Small intestine (tissue), 7 donors: ENCODE measurements at regions not wholly inside any gene's neighbourhood (a gene's known extent, or its start where the extent isn't known, plus 50 kb on each side); places are given as distances from the start of the nearest gene placed in this dataset.

Experiments used
- DNase-seq, 2 donors: peaks; one replicate each; pipeline versions ENCODE4 v3.0.0 to v3.0.0-alpha.2; 2013
- FAIRE-seq: peaks from 2 replicates; lab custom pipeline; 2012; peaks lifted over from hg19 to GRCh38; lab: Jason Lieb, UNC
- H3K27ac ChIP-seq, 3 donors: one replicate each; pipeline ENCODE4 v1.5.1; 2013; ENCODE audit warnings: low read length in 2 of 3, mild to moderate bottlenecking in 2 of 3, control low read depth in 1 of 3, inconsistent platforms in 1 of 3, low read depth in 1 of 3, moderate library complexity in 1 of 3
- H3K27me3 ChIP-seq, 3 donors: one replicate each; pipeline ENCODE4 v1.6.1; 2013; ENCODE audit warnings: low read length in 3 of 3, inconsistent platforms in 1 of 3; ENCODE audit not compliant: control insufficient read depth in 3 of 3, insufficient read depth in 3 of 3
- H3K36me3 ChIP-seq, 3 donors: one replicate each; pipeline ENCODE4 v1.6.1; 2013; ENCODE audit warnings: low read length in 3 of 3, inconsistent platforms in 1 of 3, low read depth in 1 of 3, mild to moderate bottlenecking in 1 of 3, moderate library complexity in 1 of 3; ENCODE audit not compliant: control insufficient read depth in 3 of 3, insufficient read depth in 2 of 3
- H3K4me1 ChIP-seq, 3 donors: one replicate each; pipeline ENCODE4 v1.6.1; 2013; ENCODE audit warnings: low read length in 2 of 3, inconsistent platforms in 1 of 3, low read depth in 1 of 3, mild to moderate bottlenecking in 1 of 3, moderate library complexity in 1 of 3; ENCODE audit not compliant: control insufficient read depth in 3 of 3, insufficient read depth in 2 of 3
- H3K4me3 ChIP-seq, 3 donors: one replicate each; pipeline ENCODE4 v1.5.1; 2013; ENCODE audit warnings: low read length in 3 of 3, control low read depth in 1 of 3, inconsistent platforms in 1 of 3, low read depth in 1 of 3, mild to moderate bottlenecking in 1 of 3, moderate library complexity in 1 of 3
- H3K9me3 ChIP-seq, 2 donors: one replicate each; pipeline ENCODE4 v1.6.1; 2013; ENCODE audit warnings: low read depth in 1 of 2, low read length in 1 of 2; ENCODE audit not compliant: control insufficient read depth in 2 of 2, insufficient read depth in 1 of 2
- WGBS, 3 donors: extraction: QIAGEN DNeasy Blood & Tissue Kit; methylation state at CpG; one replicate each; pipeline ENCODE4 v1.1.7; 2013; 5-methylcytosine and 5-hydroxymethylcytosine counted together
- donor health status: healthy with polysubstance abuse.
- donor health status: control.
- donor health status: control.
- donor health status: Bipolar disorder and iron deficiency.
- donor health status: healthy.

DNA sequence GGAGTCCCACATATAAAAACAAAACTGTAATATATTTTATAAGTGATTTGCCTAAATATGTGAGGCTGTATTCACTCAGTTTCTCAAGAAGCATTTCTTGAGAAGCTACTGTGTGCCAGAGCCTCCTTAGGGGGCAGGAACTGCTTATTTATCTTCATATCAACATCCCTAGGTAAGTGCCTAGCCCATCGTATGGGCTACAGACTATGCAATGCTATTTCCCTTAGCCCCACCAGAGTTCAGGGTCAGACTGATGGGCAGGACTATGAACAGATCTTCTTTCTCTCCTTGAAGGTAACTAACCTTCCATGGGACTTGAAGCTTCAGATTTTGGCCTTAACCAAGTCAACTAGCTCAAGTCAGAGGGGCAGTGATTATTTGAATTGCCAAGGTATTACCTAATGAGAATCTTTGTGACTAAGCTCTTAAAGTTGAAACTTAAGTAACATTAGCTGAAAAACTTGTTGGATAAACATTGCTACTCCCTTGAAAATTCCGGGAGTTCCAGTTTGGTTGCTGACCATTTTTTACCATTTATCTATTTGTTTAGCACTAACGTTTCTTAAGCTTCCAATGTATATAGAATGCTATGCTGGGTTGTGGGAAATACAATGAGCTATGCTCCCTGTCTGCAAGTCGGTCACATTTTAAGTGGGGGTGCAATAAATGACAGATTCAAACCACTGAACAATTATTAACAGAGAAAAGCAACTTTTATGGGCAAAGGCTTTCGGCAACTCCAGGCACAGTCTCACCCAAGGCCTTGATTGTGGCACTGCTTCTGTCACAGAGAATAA is 85.2 kb downstream of the GPR88 start:
- no peak overlapping the region for H3K4me3 ChIP-seq

DNA sequence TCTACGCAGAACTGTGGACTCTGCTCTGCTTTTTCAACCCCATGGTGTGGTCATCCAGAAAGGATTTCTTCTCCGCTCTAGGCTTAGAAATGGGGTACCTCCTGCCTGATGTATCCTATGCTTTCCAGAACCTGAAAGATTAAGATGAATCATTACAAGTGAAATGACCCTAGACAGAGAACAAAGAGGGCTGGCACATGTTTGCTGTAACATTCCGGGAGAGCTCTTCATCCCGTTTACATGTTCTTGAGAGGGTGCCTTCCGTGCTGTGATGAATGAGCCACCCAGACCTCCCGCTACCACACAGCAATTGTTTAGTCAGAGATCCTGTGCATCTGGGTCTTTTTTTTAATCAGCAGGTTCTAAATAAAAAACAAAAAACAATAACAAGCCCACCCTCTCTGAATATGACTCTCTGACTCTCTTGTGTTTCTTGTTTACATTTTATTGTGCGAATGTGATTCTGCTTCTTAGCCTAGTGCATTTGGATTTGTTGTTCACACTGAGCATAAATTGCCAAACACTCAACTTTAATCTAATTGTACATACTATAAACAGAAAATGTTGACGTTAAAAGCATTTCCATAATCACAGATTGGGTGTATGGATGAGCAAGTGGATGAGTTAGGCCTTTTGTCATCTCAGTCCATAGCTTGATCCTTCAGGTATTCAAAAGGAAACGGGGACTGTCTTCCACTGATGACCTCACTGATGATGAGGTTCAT is 87.1 kb downstream of the GPR88 start:
- Histone ChIP-seq H3K9me3 (no peaks in the 10 kb centered on the region), H3K27me3 (no peaks in the 10 kb centered on the region), H3K4me1 (no peaks in the 10 kb centered on the region), H3K4me3 (no peak overlapping the region), H3K27ac (no peak overlapping the region), H3K36me3 (no peaks in the 10 kb centered on the region)
- FAIRE-seq, result no peak
- 78 to 84% (median 84%) methylated on average over 9 of the region's 9 CpGs for WGBS, 3 donors
- DNase-seq, result no peak

More for the DNA sequence above, 85.2 kb downstream of the GPR88 start:
- no peaks in the 10 kb centered on the region for H3K27me3 ChIP-seq
- H3K4me1 ChIP-seq, result no peaks in the 10 kb centered on the region
- WGBS, 3 donors, result 42 to 68% (median 48%) methylated on average over 5 of the region's 5 CpGs
- H3K9me3 ChIP-seq, result no peaks in the 10 kb centered on the region
- H3K27ac ChIP-seq, result no peak overlapping the region
- no peak for FAIRE-seq
- DNase-seq, result no peak
- no peaks in the 10 kb centered on the region for H3K36me3 ChIP-seq

DNA sequence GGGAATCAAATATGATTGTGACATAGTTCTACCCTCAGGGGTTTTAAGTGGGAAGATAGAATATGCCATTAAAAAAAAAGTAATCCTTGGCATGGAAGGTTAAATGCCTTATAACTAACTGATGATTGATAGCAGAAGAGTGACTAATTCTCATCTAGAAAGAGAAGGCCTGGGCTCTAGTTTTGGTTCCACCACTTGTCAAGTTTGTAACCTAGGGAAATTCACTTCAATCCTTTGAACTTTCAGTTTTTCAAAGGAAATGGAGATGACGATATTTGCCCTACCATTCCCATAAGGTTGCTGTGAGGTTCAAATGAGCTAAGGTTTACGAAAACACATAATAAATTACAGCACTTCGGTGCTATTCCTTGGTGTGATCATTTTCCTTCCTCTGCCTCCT is 88.5 kb downstream of the GPR88 start:
- no peaks in the 10 kb centered on the region for H3K4me1 ChIP-seq
- no peak overlapping the region for H3K4me3 ChIP-seq
- H3K27ac ChIP-seq, result no peak overlapping the region
- no peaks in the 10 kb centered on the region for H3K36me3 ChIP-seq
- DNase-seq (no peak), FAIRE-seq (no peak)
- 61 to 81% (median 69%) methylated on average over 3 of the region's 3 CpGs for WGBS, 3 donors
- H3K27me3 ChIP-seq, result no peaks in the 10 kb centered on the region
- H3K9me3 ChIP-seq, result no peaks in the 10 kb centered on the region

DNA sequence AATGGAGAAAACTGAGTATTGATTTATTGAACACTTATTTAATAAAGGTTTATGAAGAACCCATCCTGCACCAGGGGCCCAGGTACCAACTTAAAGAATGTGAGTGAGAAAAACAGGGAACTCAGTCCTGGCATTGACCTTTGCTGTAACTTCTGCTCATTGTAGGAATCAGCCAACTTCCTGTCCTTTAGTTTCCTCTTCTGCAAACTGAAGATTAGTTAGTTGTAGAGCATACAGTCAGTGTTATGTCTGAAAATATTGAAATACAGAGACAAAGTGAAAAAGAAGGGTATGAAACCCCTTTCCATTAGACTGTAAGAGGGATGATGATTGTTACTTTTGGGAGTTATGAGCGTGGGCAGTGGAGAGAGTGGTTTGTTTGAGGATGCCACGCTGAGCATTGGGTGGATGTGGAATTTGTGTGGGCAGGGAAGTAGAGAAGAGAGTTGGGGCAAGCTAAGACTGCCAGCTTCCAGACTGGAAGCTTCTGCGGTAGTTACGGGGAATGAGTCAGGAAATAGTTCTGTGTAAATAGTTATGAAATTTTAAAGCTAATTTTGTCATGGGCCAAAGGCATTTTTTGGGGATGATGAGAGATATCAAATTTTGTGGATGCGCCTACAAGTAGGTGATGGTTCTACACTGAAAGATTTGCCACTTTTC is 89.2 kb downstream of the GPR88 start:
- Histone ChIP-seq H3K9me3 (no peaks in the 10 kb centered on the region), H3K27ac (peak overlapping the region in 1 of 3 donors; percentile 17), H3K4me1 (no peaks in the 10 kb centered on the region), H3K27me3 (no peaks in the 10 kb centered on the region), H3K4me3 (no peak overlapping the region), H3K36me3 (no peaks in the 10 kb centered on the region)
- WGBS, 3 donors, result 79 to 90% (median 89%) methylated on average over 5 of the region's 5 CpGs
- no peak for DNase-seq
- FAIRE-seq, result no peak

DNA sequence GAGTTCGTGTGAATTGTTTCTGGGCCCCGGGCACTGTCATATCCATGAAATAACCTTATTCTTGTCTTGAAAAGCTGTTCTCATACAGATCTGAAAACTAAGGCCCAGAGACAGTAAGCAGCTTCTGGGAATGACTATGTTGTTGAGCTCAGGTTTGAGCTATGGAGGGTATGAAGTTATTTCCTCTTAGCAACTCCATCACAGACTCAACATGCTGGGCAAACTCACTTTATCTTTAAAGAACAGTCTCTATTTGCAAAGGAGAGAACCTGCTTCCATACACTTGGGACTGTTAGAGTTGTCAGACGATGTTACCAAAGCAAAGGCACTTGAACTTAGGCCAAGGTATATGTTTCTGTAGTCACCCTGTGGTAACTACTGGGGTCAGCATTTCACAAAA is 90.0 kb downstream of the GPR88 start:
- H3K27ac ChIP-seq, result no peak overlapping the region
- H3K4me3 ChIP-seq, result no peak overlapping the region
- 92% methylated on average over 3 of the region's 3 CpGs for WGBS, 3 donors
- DNase-seq, result no peak
- no peaks in the 10 kb centered on the region for H3K36me3 ChIP-seq
- H3K9me3 ChIP-seq, result no peaks in the 10 kb centered on the region
- H3K27me3 ChIP-seq, result no peaks in the 10 kb centered on the region
- H3K4me1 ChIP-seq, result no peaks in the 10 kb centered on the region
- FAIRE-seq, result no peak

DNA sequence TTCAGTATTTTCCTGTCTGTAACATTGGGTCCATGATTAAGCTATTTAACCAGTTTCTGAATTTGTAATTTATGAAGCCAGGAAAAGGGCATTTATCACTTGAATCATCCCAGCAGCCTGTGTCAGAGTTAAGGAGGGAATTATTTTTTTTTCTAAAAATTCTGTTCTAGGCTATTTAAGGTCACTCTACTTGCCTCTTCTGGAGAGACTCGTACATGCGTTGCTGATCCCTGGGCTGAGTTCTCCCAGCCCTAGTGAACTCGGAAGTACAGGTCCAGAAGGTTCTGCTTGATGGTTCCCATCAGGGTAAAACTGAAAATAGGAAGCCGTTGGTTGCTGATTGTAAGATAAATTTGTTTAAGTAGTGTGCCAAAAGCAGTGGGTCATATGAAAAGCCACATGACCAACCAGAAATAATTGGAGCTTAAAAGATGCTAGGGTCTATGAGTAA is 90.7 kb downstream of the GPR88 start:
- no peak overlapping the region for H3K27ac ChIP-seq
- 49 to 64% (median 63%) methylated on average over 4 of the region's 4 CpGs for WGBS, 3 donors
- H3K9me3 ChIP-seq, result no peaks in the 10 kb centered on the region
- H3K4me3 ChIP-seq, result no peak overlapping the region
- no peaks in the 10 kb centered on the region for H3K27me3 ChIP-seq
- DNase-seq (no peak), FAIRE-seq (no peak)
- H3K36me3 ChIP-seq, result no peaks in the 10 kb centered on the region
- no peaks in the 10 kb centered on the region for H3K4me1 ChIP-seq

DNA sequence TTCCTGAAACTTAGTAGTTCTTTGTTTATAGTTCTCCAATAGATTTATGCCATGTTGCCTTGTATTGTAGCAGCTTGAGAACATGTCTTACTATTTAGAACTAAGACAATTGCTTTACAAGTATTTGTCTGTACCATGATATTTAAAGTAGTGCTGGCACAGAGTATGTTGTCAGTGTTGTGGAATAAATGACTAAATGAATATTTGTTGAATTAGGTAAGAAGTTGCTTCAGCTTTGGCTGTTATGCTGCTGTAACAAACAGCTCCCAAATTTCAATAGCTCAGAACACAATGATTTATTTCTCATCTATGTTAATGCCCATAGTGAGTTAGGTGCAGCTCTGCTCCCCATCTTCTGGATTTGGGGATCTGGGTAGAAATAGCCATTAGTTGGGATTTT is 90.2 kb upstream of the VCAM1 start:
- no peak overlapping the region for H3K27ac ChIP-seq
- no peak for FAIRE-seq

DNA sequence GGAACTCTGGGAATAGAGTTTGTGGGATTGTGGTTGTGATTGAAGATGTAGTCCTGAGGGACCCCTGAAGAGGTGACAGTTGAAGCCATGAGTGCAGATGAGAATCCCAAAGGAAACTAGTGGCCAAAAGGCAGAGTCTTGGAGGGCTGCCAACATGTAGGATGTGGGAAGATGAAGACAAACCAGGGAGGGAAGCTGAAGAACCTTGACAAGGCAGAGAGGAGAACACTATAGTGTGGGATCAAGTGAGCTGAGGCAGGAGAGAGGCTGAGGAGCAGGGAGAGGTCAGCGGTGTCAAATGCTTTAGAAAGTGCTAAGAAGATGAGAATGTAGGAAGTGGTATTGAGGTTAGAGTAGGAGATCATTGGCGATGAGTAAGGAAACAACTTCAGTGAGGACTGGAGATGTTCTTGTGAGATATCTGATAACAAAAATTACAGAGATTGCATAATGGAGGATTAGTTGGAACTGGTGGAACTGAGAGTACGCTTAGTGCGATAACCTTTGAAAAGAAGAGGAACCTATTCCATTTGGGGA is 88.5 kb upstream of the VCAM1 start:
- Histone ChIP-seq H3K27ac (no peak overlapping the region), H3K36me3 (no peaks in the 10 kb centered on the region), H3K27me3 (no peaks in the 10 kb centered on the region), H3K4me3 (no peak overlapping the region), H3K9me3 (no peaks in the 10 kb centered on the region), H3K4me1 (no peaks in the 10 kb centered on the region)
- DNase-seq, result no peak
- no peak for FAIRE-seq
- WGBS, 3 donors, result 79 to 88% (median 79%) methylated on average over 4 of the region's 4 CpGs

More for the DNA sequence above, 90.2 kb upstream of the VCAM1 start:
- Histone ChIP-seq H3K36me3 (no peaks in the 10 kb centered on the region), H3K4me1 (no peaks in the 10 kb centered on the region), H3K9me3 (no peaks in the 10 kb centered on the region), H3K4me3 (no peak overlapping the region), H3K27me3 (no peaks in the 10 kb centered on the region)
- DNase-seq, result no peak
